ENCODE measurements at regions not wholly inside any gene's neighbourhood (a gene's known extent, or its start where the extent isn't known, plus 50 kb on each side); places are given as distances from the start of the nearest gene placed in this dataset.
"Not testable (repeated sequence)": the region's sequence is repeated elsewhere in the genome, so short reads cannot be mapped to it uniquely, and the experiment has no call there.

GRCh38 chr5:105168806-105169205 lies 1606.2 kb upstream of the NUDT12 start:
- Histone ChIP-seq H3K4me3 (no peak overlapping the region), H3K36me3 (no peaks in the 10 kb centered on the region), H3K27ac (no peak overlapping the region), H3K9me3 (no peaks in the 10 kb centered on the region), H3K27me3 (no peaks in the 10 kb centered on the region), H3K4me1 (no peaks in the 10 kb centered on the region)
- no peak for DNase-seq
- in situ Hi-C loops (cut with MboI; ENCODE audit: low sequenced_read_pairs in 4 of 4) (no loop called here), intact Hi-C loops (cut with DNase I; ENCODE audit: low total_unique reads) (no loop called here)
- no peak for ATAC-seq
- no peak for TF ChIP-seq POLR2A (IDR thresholded peaks at IDR 0.05)
- TF ChIP-seq CTCF (IDR thresholded peaks at IDR 0.05 in 4 of 5, conservative IDR thresholded peaks at IDR 0.05 in 1 of 5) = no peak

GRCh38 chr5:105167092-105167491 lies 1604.5 kb upstream of the NUDT12 start:
- intact Hi-C loops (cut with DNase I; ENCODE audit: low total_unique reads) = no loop called here
- no peak for DNase-seq
- H3K27ac ChIP-seq = no peak overlapping the region
- in situ Hi-C loops (cut with MboI; ENCODE audit: low sequenced_read_pairs in 4 of 4) = no loop called here
- no peak for ATAC-seq
- no peaks in the 10 kb centered on the region for H3K4me1 ChIP-seq
- H3K36me3 ChIP-seq = no peaks in the 10 kb centered on the region
- no peaks in the 10 kb centered on the region for H3K27me3 ChIP-seq
- no peaks in the 10 kb centered on the region for H3K9me3 ChIP-seq
- TF ChIP-seq POLR2A (IDR thresholded peaks at IDR 0.05) (no peak), CTCF (IDR thresholded peaks at IDR 0.05 in 4 of 5, conservative IDR thresholded peaks at IDR 0.05 in 1 of 5) (no peak)
- H3K4me3 ChIP-seq = no peak overlapping the region

GRCh38 chr5:105163547-105163946 lies 1601.0 kb upstream of the NUDT12 start:
- DNase-seq = no peak
- Histone ChIP-seq H3K4me3 (no peak overlapping the region), H3K4me1 (no peaks in the 10 kb centered on the region), H3K9me3 (no peaks in the 10 kb centered on the region), H3K27me3 (no peaks in the 10 kb centered on the region), H3K36me3 (no peaks in the 10 kb centered on the region), H3K27ac (no peak overlapping the region)
- intact Hi-C loops (cut with DNase I; ENCODE audit: low total_unique reads) (no loop called here), in situ Hi-C loops (cut with MboI; ENCODE audit: low sequenced_read_pairs in 4 of 4) (no loop called here)
- TF ChIP-seq POLR2A (IDR thresholded peaks at IDR 0.05) (no peak), CTCF (IDR thresholded peaks at IDR 0.05 in 4 of 5, conservative IDR thresholded peaks at IDR 0.05 in 1 of 5) (no peak)
- no peak for ATAC-seq

GRCh38 chr5:105162557-105162956 lies 1600.0 kb upstream of the NUDT12 start:
- in situ Hi-C loops (cut with MboI; ENCODE audit: low sequenced_read_pairs in 4 of 4); ATAC-seq; intact Hi-C loops (cut with DNase I; ENCODE audit: low total_unique reads): not testable (repeated sequence)

GRCh38 chr5:105158526-105158925 lies 1595.9 kb upstream of the NUDT12 start:
- Histone ChIP-seq H3K9me3 (no peaks in the 10 kb centered on the region), H3K27me3 (no peaks in the 10 kb centered on the region), H3K4me3 (no peak overlapping the region), H3K36me3 (no peaks in the 10 kb centered on the region), H3K27ac (no peak overlapping the region), H3K4me1 (no peaks in the 10 kb centered on the region)
- TF ChIP-seq POLR2A (IDR thresholded peaks at IDR 0.05) (no peak), CTCF (IDR thresholded peaks at IDR 0.05 in 4 of 5, conservative IDR thresholded peaks at IDR 0.05 in 1 of 5) (no peak)
- DNase-seq (no peak), ATAC-seq (no peak)
- intact Hi-C loops (cut with DNase I; ENCODE audit: low total_unique reads) = no loop called here
- in situ Hi-C loops (cut with MboI; ENCODE audit: low sequenced_read_pairs in 4 of 4) = no loop called here

More at GRCh38 chr5:105162557-105162956, 1600.0 kb upstream of the NUDT12 start:
- DNase-seq, H3K36me3 ChIP-seq, H3K4me1 ChIP-seq, H3K27me3 ChIP-seq, H3K4me3 ChIP-seq, H3K27ac ChIP-seq, H3K9me3 ChIP-seq: not testable (repeated sequence)
